Tibial nerve (tissue), 3 donors: ENCODE measurements at regions not wholly inside any gene's neighbourhood (a gene's known extent, or its start where the extent isn't known, plus 50 kb on each side); places are given as distances from the start of the nearest gene placed in this dataset.

Source experiments
- POLR2A ChIP-seq, 2 donors: fragments of 450-650 bp; IDR thresholded peaks; one replicate each; pipeline ENCODE4 v1.6.1; 2017; ENCODE audit warnings: antibody characterized with exemption in 2 of 2, mild to moderate bottlenecking in 2 of 2, moderate library complexity in 2 of 2
- TF ChIP-seq, protein P1 (sequence below), 5 experiments: fragments of 200-600 bp in 3 of 5; fragments of 450-650 bp in 2 of 5; sonication (generic) in 3 of 5; IDR thresholded peaks; one replicate each; pipeline ENCODE4 v1.5.1; 2016 to 2019; ENCODE audit warnings: antibody characterized with exemption in 5 of 5, mild to moderate bottlenecking in 3 of 5, moderate library complexity in 2 of 5

- TF ChIP-seq, protein P1, sequence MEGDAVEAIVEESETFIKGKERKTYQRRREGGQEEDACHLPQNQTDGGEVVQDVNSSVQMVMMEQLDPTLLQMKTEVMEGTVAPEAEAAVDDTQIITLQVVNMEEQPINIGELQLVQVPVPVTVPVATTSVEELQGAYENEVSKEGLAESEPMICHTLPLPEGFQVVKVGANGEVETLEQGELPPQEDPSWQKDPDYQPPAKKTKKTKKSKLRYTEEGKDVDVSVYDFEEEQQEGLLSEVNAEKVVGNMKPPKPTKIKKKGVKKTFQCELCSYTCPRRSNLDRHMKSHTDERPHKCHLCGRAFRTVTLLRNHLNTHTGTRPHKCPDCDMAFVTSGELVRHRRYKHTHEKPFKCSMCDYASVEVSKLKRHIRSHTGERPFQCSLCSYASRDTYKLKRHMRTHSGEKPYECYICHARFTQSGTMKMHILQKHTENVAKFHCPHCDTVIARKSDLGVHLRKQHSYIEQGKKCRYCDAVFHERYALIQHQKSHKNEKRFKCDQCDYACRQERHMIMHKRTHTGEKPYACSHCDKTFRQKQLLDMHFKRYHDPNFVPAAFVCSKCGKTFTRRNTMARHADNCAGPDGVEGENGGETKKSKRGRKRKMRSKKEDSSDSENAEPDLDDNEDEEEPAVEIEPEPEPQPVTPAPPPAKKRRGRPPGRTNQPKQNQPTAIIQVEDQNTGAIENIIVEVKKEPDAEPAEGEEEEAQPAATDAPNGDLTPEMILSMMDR (IDR thresholded peaks at IDR 0.05) = no peak
- TF ChIP-seq POLR2A (IDR thresholded peaks at IDR 0.05) = no peak
Measured at GRCh38 chr11:79957702-79958101, 516.9 kb upstream of the TENM4 start.
